WTC11 (cell line): ENCODE measurements at regions not wholly inside any gene's neighbourhood (a gene's known extent, or its start where the extent isn't known, plus 50 kb on each side); places are given as distances from the start of the nearest gene placed in this dataset.

Source experiments
- CREM ChIP-seq: sonication (generic); formaldehyde crosslinking; IDR thresholded peaks from 2 replicates; pipeline ENCODE4 v1.8.1; 2022; ENCODE audit warnings: mild to moderate bottlenecking, missing genetic modification reagents, moderate library complexity
- CTCF ChIP-seq: fragments of 200-600 bp; IDR thresholded peaks from 2 replicates; pipeline ENCODE4 v1.8.0; 2022; ENCODE audit warnings: antibody characterized with exemption
- JUN ChIP-seq: sonication (generic); formaldehyde crosslinking; IDR thresholded peaks from 2 replicates; pipeline ENCODE4 v1.8.0; 2023; ENCODE audit warnings: mild to moderate bottlenecking, missing genetic modification reagents
- MAX ChIP-seq: sonication (generic); formaldehyde crosslinking; IDR thresholded peaks from 2 replicates; pipeline ENCODE4 v1.8.0; 2022; ENCODE audit warnings: mild to moderate bottlenecking, missing genetic modification reagents
- NFYB ChIP-seq: sonication (generic); formaldehyde crosslinking; conservative IDR thresholded peaks from 2 replicates; pipeline ENCODE4 v1.8.0; 2022; ENCODE audit warnings: low read depth, missing genetic modification reagents
- NR2C2 ChIP-seq: sonication (generic); formaldehyde crosslinking; IDR thresholded peaks from 2 replicates; pipeline ENCODE4 v1.8.0; 2022; ENCODE audit warnings: mild to moderate bottlenecking, missing genetic modification reagents
- NR3C1 ChIP-seq: sonication (generic); formaldehyde crosslinking; conservative IDR thresholded peaks from 2 replicates; pipeline ENCODE4 v1.8.1; 2023; ENCODE audit warnings: low read depth, mild to moderate bottlenecking, missing genetic modification reagents
- ZNF396 ChIP-seq: fragments of 250-450 bp; sonication (Bioruptor Pico); IDR thresholded peaks from 2 replicates; pipeline ENCODE4 v1.8.0; 2021; ENCODE audit warnings: mild to moderate bottlenecking, moderate library complexity, borderline replicate concordance
- TF ChIP-seq, protein P1 (sequence below): sonication (generic); formaldehyde crosslinking; IDR thresholded peaks from 2 replicates; pipeline ENCODE4 v1.8.1; 2022; ENCODE audit warnings: low read depth, mild to moderate bottlenecking, moderate library complexity, missing genetic modification reagents, borderline replicate concordance
- TF ChIP-seq, protein P2 (sequence below): sonication (generic); formaldehyde crosslinking; IDR thresholded peaks from 2 replicates; pipeline ENCODE4 v1.8.0; 2023; ENCODE audit warnings: mild to moderate bottlenecking, missing genetic modification reagents
- TF ChIP-seq, protein P3 (sequence below): sonication (generic); formaldehyde crosslinking; IDR thresholded peaks from 2 replicates; pipeline ENCODE4 v1.8.1; 2023; ENCODE audit warnings: mild to moderate bottlenecking, missing genetic modification reagents, borderline replicate concordance
- TF ChIP-seq, protein P4 (sequence below): sonication (generic); formaldehyde crosslinking; IDR thresholded peaks from 2 replicates; pipeline ENCODE4 v1.8.0; 2022; ENCODE audit warnings: mild to moderate bottlenecking, missing genetic modification reagents

- TF ChIP-seq CTCF, result no peak
- TF ChIP-seq, protein P1, sequence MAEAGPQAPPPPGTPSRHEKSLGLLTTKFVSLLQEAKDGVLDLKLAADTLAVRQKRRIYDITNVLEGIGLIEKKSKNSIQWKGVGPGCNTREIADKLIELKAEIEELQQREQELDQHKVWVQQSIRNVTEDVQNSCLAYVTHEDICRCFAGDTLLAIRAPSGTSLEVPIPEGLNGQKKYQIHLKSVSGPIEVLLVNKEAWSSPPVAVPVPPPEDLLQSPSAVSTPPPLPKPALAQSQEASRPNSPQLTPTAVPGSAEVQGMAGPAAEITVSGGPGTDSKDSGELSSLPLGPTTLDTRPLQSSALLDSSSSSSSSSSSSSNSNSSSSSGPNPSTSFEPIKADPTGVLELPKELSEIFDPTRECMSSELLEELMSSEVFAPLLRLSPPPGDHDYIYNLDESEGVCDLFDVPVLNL (CRISPR knock-in tag), result no peak
- TF ChIP-seq, protein P2, sequence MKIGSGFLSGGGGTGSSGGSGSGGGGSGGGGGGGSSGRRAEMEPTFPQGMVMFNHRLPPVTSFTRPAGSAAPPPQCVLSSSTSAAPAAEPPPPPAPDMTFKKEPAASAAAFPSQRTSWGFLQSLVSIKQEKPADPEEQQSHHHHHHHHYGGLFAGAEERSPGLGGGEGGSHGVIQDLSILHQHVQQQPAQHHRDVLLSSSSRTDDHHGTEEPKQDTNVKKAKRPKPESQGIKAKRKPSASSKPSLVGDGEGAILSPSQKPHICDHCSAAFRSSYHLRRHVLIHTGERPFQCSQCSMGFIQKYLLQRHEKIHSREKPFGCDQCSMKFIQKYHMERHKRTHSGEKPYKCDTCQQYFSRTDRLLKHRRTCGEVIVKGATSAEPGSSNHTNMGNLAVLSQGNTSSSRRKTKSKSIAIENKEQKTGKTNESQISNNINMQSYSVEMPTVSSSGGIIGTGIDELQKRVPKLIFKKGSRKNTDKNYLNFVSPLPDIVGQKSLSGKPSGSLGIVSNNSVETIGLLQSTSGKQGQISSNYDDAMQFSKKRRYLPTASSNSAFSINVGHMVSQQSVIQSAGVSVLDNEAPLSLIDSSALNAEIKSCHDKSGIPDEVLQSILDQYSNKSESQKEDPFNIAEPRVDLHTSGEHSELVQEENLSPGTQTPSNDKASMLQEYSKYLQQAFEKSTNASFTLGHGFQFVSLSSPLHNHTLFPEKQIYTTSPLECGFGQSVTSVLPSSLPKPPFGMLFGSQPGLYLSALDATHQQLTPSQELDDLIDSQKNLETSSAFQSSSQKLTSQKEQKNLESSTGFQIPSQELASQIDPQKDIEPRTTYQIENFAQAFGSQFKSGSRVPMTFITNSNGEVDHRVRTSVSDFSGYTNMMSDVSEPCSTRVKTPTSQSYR (CRISPR knock-in tag), result no peak
- TF ChIP-seq, protein P3, sequence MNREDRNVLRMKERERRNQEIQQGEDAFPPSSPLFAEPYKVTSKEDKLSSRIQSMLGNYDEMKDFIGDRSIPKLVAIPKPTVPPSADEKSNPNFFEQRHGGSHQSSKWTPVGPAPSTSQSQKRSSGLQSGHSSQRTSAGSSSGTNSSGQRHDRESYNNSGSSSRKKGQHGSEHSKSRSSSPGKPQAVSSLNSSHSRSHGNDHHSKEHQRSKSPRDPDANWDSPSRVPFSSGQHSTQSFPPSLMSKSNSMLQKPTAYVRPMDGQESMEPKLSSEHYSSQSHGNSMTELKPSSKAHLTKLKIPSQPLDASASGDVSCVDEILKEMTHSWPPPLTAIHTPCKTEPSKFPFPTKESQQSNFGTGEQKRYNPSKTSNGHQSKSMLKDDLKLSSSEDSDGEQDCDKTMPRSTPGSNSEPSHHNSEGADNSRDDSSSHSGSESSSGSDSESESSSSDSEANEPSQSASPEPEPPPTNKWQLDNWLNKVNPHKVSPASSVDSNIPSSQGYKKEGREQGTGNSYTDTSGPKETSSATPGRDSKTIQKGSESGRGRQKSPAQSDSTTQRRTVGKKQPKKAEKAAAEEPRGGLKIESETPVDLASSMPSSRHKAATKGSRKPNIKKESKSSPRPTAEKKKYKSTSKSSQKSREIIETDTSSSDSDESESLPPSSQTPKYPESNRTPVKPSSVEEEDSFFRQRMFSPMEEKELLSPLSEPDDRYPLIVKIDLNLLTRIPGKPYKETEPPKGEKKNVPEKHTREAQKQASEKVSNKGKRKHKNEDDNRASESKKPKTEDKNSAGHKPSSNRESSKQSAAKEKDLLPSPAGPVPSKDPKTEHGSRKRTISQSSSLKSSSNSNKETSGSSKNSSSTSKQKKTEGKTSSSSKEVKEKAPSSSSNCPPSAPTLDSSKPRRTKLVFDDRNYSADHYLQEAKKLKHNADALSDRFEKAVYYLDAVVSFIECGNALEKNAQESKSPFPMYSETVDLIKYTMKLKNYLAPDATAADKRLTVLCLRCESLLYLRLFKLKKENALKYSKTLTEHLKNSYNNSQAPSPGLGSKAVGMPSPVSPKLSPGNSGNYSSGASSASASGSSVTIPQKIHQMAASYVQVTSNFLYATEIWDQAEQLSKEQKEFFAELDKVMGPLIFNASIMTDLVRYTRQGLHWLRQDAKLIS (CRISPR knock-in tag), result no peak
- TF ChIP-seq JUN, result no peak
- no peak for TF ChIP-seq NFYB (CRISPR knock-in tag)
- no peak for TF ChIP-seq NR3C1 (CRISPR knock-in tag)
- TF ChIP-seq, protein P4, sequence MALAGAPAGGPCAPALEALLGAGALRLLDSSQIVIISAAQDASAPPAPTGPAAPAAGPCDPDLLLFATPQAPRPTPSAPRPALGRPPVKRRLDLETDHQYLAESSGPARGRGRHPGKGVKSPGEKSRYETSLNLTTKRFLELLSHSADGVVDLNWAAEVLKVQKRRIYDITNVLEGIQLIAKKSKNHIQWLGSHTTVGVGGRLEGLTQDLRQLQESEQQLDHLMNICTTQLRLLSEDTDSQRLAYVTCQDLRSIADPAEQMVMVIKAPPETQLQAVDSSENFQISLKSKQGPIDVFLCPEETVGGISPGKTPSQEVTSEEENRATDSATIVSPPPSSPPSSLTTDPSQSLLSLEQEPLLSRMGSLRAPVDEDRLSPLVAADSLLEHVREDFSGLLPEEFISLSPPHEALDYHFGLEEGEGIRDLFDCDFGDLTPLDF, result no peak
- no peak for TF ChIP-seq MAX (CRISPR knock-in tag)
- no peak for TF ChIP-seq NR2C2 (CRISPR knock-in tag)
- no peak for TF ChIP-seq CREM
- no peak for TF ChIP-seq ZNF396 (CRISPR knock-in tag)
These were observed 283.2 kb upstream of the HSF2 start for GRCh38 chr6:122116119-122116834.
